Heart left ventricle (tissue), 13 donors: ENCODE measurements at regions not wholly inside any gene's neighbourhood (a gene's known extent, or its start where the extent isn't known, plus 50 kb on each side); places are given as distances from the start of the nearest gene placed in this dataset.

Source experiments
- POLR2A ChIP-seq, 2 donors: fragments of 450-650 bp; IDR thresholded peaks; one replicate each; pipeline ENCODE4 v1.6.1; 2017; ENCODE audit warnings: antibody characterized with exemption in 2 of 2, mild to moderate bottlenecking in 2 of 2, moderate library complexity in 2 of 2
- TF ChIP-seq, protein P1 (sequence below), 12 donors: fragments of 200-600 bp; sonication (generic) in 4 of 12; IDR thresholded peaks; one replicate each; pipeline versions ENCODE4 v1.5.0 to v1.8.0; 2018 to 2022; ENCODE audit warnings: antibody characterized with exemption in 12 of 12, mild to moderate bottlenecking in 5 of 12
- donor health status: ischemic (EF 13 %, LVEDD 7.1; RV severe dilation, severe dysfunction).
- donor health status: DM: no; HTN: yes; CAD: no.
- donor health status: DM: no; HTN: no; CAD: no.
- donor health status: ischemic (EF 25% LVEDD 6.9; RV normal size, moderate dysfunction).
- donor health status: ischemic (EF 25% LVEDD 5.7; RV mildly dilated, moderate dysfunction).
- donor health status: ischemic (EF 35%, LVEDD 5.7; RV mildly dilated, moderate dysfunction).
- donor health status: nonischemic (EF 11% LVEDD 7.7; RV severe dilation, severe dysfunction).
- donor health status: DM: yes; HTN: yes; CAD: no.
- donor health status: PGD.
- donor health status: ischemic (EF 29% LVEDD 5.4; RV normal size, mild dysfunction).
- donor health status: nonischemic (EF 23%, LVEDD 6.1; RV moderate dilation, normal function).

DNA sequence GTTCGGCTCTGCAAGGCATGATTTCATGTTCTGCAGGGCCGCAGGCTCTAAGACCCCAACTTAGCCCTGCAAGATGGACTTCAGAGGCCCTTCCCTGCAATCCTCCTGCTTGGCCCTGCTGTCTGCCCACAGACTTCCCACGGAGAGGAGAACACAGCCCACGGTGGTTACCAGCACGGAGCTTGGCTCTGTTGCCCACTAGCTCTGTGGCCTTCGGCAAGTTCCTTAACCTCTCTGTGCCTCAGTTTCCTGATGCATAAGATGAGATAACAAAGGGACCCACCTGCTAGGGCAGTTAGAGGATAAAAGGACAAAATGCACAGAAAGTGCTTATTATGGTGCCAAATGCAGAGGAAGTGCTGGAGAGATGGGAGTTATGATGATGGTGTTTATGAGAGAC, 200.4 kb downstream of the HUNK start:
- TF ChIP-seq, protein P1, sequence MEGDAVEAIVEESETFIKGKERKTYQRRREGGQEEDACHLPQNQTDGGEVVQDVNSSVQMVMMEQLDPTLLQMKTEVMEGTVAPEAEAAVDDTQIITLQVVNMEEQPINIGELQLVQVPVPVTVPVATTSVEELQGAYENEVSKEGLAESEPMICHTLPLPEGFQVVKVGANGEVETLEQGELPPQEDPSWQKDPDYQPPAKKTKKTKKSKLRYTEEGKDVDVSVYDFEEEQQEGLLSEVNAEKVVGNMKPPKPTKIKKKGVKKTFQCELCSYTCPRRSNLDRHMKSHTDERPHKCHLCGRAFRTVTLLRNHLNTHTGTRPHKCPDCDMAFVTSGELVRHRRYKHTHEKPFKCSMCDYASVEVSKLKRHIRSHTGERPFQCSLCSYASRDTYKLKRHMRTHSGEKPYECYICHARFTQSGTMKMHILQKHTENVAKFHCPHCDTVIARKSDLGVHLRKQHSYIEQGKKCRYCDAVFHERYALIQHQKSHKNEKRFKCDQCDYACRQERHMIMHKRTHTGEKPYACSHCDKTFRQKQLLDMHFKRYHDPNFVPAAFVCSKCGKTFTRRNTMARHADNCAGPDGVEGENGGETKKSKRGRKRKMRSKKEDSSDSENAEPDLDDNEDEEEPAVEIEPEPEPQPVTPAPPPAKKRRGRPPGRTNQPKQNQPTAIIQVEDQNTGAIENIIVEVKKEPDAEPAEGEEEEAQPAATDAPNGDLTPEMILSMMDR (IDR thresholded peaks at IDR 0.05): no peak
- TF ChIP-seq POLR2A (IDR thresholded peaks at IDR 0.05): no peak
